Activated naive CD4-positive, alpha-beta T cell treated with anti-CD3 and anti-CD28 coated beads for 36 hours (primary cell): ENCODE measurements at regions not wholly inside any gene's neighbourhood (a gene's known extent, or its start where the extent isn't known, plus 50 kb on each side); places are given as distances from the start of the nearest gene placed in this dataset.
"Not testable (repeated sequence)": the region's sequence is repeated elsewhere in the genome, so short reads cannot be mapped to it uniquely, and the experiment has no call there.

Experiments used
- CTCF ChIA-PET: fragments of 350-600 bp; sonication (Branson Sonifier 250); formaldehyde crosslinking; loops from one replicate; lab custom pipeline; 2021; ENCODE audit warnings: antibody characterized with exemption; lab: Charles Lee
- DNase-seq: peaks from one replicate; pipeline ENCODE4 v3.0.0-alpha.2; 2020
- H3K27ac Mint-ChIP-seq: one replicate; pipeline ENCODE4 v1.8.0; 2021; ENCODE audit warnings: mild to moderate bottlenecking, mixed read lengths
- H3K27me3 Mint-ChIP-seq: one replicate; pipeline ENCODE4 v1.8.0; 2021; ENCODE audit warnings: low read depth, mixed read lengths
- H3K36me3 Mint-ChIP-seq: one replicate; pipeline ENCODE4 v1.8.0; 2021; ENCODE audit warnings: low read depth, mixed read lengths
- H3K4me1 Mint-ChIP-seq: one replicate; pipeline ENCODE4 v1.8.0; 2021; ENCODE audit warnings: low read depth, mixed read lengths
- H3K4me3 Mint-ChIP-seq: one replicate; pipeline ENCODE4 v1.8.0; 2021; ENCODE audit warnings: mild to moderate bottlenecking, moderate library complexity, mixed read lengths
- H3K9me3 Mint-ChIP-seq: one replicate; pipeline ENCODE4 v1.8.0; 2021; ENCODE audit warnings: mixed read lengths
- intact Hi-C: fragments of 100-400 bp; cut with micrococcal nuclease; formaldehyde crosslinking; loops from one replicate; pipeline ENCODE4 v1.15.1; 2023

DNA sequence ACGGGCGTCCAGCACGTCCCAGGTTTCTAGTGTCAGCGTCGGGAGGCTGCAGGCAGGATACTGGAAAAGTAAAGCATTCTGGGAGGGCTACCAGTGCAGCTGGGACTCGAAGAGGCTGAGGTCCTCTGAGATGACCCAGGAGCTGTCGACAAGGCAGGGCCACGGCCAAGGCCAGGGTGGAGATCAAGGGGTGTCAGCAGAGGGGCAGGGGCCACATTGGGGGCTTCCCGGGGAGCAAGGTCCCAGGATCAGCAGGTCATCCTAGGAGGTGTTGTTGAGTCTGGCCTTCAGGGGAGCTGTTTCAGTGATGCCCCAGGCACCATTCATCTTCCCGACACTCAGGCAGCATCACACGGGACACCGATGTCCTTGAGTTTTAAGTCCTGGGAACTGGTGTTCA is 377.8 kb upstream of the SFSWAP start:
- Mint-ChIP-seq H3K27me3 (no peaks in the 10 kb centered on the region), H3K27ac (no peak overlapping the region), H3K4me1 (no peaks in the 10 kb centered on the region), H3K4me3 (no peak overlapping the region), H3K9me3 (no peaks in the 10 kb centered on the region), H3K36me3 (no peaks in the 10 kb centered on the region)
- DNase-seq, result no peak
- intact Hi-C loops, result no loop called here
- CTCF ChIA-PET, result no interaction called here

DNA sequence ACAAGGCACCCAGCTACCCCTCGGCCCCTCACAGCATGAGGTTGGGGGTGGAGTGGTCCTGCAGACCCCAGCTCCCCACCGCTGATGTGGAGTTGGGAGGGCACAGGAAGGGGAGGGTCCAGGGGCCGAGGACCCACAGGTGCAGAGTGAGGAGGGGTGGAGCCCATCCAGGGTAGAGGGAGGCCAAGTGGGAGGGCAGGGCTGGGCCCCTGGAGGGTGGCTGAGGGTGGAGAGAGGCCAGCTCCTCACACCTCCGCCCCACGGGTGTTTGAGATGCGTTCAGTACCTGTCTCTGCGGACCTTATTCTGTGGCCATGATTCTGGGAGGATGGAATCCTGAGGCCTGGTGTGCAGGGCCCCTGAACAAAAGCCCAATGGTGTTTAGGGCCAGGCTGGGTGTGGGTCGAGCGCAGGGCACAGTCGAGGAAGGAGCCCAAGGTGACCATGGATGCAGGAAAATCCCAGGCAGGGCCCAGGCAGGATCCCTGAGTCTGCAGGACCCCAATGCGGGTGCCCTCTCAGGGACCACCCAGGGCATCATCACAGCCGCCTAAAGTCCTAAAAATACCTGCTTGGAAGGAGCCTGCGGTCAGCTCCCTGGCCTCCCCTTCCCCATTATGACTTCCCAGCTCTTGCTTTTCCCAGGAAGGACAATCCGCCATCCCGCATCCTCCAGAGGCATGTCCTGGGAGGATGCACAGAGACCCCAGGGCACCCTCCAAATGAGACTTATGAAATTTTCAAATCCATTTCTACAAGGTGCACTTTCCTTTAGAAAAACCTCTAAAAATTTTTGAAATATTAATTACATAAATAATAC is 377.1 kb upstream of the SFSWAP start:
- Mint-ChIP-seq H3K4me1 (no peaks in the 10 kb centered on the region), H3K4me3 (no peak overlapping the region), H3K9me3 (no peaks in the 10 kb centered on the region), H3K27ac (no peak overlapping the region), H3K27me3 (no peaks in the 10 kb centered on the region), H3K36me3 (no peaks in the 10 kb centered on the region)
- intact Hi-C loops, result no loop called here
- no peak for DNase-seq
- CTCF ChIA-PET, result no interaction called here

GRCh38 chr12:131334835-131335234 is 376.1 kb upstream of the SFSWAP start:
- CTCF ChIA-PET, result no interaction called here
- Mint-ChIP-seq H3K27me3 (no peaks in the 10 kb centered on the region), H3K4me3 (no peak overlapping the region), H3K9me3 (no peaks in the 10 kb centered on the region), H3K4me1 (no peaks in the 10 kb centered on the region), H3K36me3 (no peaks in the 10 kb centered on the region), H3K27ac (no peak overlapping the region)
- DNase-seq, result no peak
- intact Hi-C loops, result no loop called here

GRCh38 chr12:131335456-131335855 is 375.4 kb upstream of the SFSWAP start:
- no peaks in the 10 kb centered on the region for H3K9me3 Mint-ChIP-seq
- no peak overlapping the region for H3K4me3 Mint-ChIP-seq
- DNase-seq, result no peak
- H3K4me1 Mint-ChIP-seq, result no peaks in the 10 kb centered on the region
- CTCF ChIA-PET, result no interaction called here
- H3K36me3 Mint-ChIP-seq, result no peaks in the 10 kb centered on the region
- H3K27ac Mint-ChIP-seq, result no peak overlapping the region
- no peaks in the 10 kb centered on the region for H3K27me3 Mint-ChIP-seq
- intact Hi-C loops, result no loop called here

DNA sequence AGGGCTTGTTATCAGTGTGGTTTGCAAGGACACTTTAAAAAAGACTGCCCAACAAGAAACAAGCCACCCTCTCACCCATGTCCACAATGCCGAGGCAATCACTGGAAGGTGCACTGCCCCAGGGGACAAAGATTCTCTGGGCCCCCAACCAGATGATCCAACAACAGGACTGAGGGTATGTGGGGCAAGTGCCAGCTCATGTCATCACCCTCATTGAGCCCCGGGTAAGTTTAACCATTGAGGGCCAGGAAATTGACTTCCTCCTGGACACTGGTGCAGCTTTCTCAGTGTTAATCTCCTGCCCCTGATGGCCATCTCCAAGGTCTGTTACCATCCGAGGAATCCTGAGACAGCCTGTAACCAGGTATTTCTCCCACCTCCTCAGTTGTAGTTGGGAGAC is 373.0 kb upstream of the SFSWAP start:
- H3K4me3 Mint-ChIP-seq, H3K27me3 Mint-ChIP-seq, intact Hi-C loops, H3K4me1 Mint-ChIP-seq, H3K27ac Mint-ChIP-seq, DNase-seq, H3K36me3 Mint-ChIP-seq, H3K9me3 Mint-ChIP-seq: not testable (repeated sequence)
- CTCF ChIA-PET, result interaction anchor here (0.9 kb wide), 1 partner anchor 229 kb away, joined by 4 read pairs; no protein-coding TSS in a partner anchor

- no peaks in the 10 kb centered on the region for H3K36me3 Mint-ChIP-seq
- no peak overlapping the region for H3K4me3 Mint-ChIP-seq
- no peaks in the 10 kb centered on the region for H3K4me1 Mint-ChIP-seq
- H3K27me3 Mint-ChIP-seq, result no peaks in the 10 kb centered on the region
- no peaks in the 10 kb centered on the region for H3K9me3 Mint-ChIP-seq
- intact Hi-C loops, result no loop called here
- no peak overlapping the region for H3K27ac Mint-ChIP-seq
- DNase-seq, result no peak
- CTCF ChIA-PET, result no interaction called here
These were observed 370.2 kb upstream of the SFSWAP start for GRCh38 chr12:131340616-131341210.

DNA sequence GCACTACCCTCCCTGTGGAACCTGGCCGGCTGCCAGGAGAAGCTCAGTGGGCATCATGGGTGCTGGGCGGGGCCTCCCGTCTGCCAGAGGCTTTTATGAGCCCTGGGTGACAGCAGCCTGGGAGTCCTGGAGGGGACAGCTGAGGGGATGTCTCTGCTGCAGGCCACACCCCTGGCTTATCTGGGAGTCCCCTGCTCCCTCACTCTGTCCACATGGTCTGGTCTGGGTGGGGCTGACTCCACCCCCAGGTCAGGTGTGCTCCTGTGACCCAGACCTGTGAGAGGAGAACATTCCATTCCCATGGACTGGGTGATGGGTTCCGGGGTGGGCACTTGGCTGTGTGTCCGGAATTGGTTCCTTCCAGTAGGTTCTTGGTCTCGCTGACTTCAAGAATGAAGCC is 369.3 kb upstream of the SFSWAP start:
- DNase-seq, CTCF ChIA-PET, H3K27me3 Mint-ChIP-seq, H3K36me3 Mint-ChIP-seq, H3K27ac Mint-ChIP-seq, intact Hi-C loops, H3K4me3 Mint-ChIP-seq, H3K9me3 Mint-ChIP-seq, H3K4me1 Mint-ChIP-seq: not testable (repeated sequence)

GRCh38 chr12:131343436-131343835 is 367.5 kb upstream of the SFSWAP start:
- DNase-seq, CTCF ChIA-PET, H3K27me3 Mint-ChIP-seq, H3K4me1 Mint-ChIP-seq, H3K9me3 Mint-ChIP-seq, H3K27ac Mint-ChIP-seq, intact Hi-C loops, H3K36me3 Mint-ChIP-seq, H3K4me3 Mint-ChIP-seq: not testable (repeated sequence)

DNA sequence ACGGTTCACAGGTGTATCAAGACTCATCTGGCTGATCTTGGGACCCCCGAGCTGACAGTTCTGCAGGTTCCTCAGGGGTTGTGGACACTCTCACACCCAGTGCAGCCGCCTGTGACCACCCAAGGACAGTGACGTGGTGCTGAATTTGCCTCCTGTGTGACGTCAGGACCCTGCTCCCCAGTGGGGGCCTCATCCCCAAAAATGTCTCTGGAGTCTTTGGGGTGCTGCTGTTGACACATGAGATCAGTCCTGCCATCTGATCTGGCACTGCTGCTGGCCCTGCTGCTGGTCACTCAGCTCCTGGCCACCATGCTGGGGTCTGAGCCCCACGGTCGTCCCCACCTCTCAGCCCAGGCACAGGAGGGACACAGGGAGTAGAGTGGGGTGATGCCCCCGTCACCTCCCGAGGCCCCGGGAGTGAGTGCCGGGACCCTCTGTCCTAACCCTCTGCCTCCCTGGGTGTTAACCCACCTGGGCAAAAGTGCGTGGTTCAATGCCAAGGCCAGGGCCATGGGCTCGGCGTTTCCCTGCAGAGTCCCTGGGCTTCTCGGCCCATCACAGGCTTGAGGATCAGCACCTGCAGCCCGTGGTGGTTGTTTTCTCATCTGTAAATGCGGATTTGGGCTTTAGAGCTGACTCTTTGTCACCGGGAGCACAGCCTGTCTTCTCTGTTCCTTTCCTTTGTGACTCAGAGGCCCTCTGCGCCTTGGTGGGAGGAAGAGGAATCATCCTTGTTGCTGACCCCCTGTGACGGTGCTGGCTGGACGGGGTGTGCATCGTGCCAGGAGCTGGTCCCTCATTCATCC is 366.0 kb upstream of the SFSWAP start:
- H3K9me3 Mint-ChIP-seq, H3K36me3 Mint-ChIP-seq, H3K27ac Mint-ChIP-seq, H3K4me1 Mint-ChIP-seq, H3K4me3 Mint-ChIP-seq, intact Hi-C loops, H3K27me3 Mint-ChIP-seq, DNase-seq: not testable (repeated sequence)
- CTCF ChIA-PET, result interaction anchor here (0.6 kb wide), 1 partner anchor 108 kb away, joined by 3 read pairs; no protein-coding TSS in a partner anchor

GRCh38 chr12:131345521-131346436 is 365.1 kb upstream of the SFSWAP start:
- DNase-seq, result no peak
- CTCF ChIA-PET, result interaction anchor here (0.9 kb wide), 1 partner anchor 20 kb away, joined by 3 read pairs; no protein-coding TSS in a partner anchor
- no peak overlapping the region for H3K4me3 Mint-ChIP-seq
- no peaks in the 10 kb centered on the region for H3K27me3 Mint-ChIP-seq
- intact Hi-C loops, result no loop called here
- no peaks in the 10 kb centered on the region for H3K9me3 Mint-ChIP-seq
- H3K27ac Mint-ChIP-seq, result no peak overlapping the region
- no peaks in the 10 kb centered on the region for H3K4me1 Mint-ChIP-seq
- no peaks in the 10 kb centered on the region for H3K36me3 Mint-ChIP-seq

DNA sequence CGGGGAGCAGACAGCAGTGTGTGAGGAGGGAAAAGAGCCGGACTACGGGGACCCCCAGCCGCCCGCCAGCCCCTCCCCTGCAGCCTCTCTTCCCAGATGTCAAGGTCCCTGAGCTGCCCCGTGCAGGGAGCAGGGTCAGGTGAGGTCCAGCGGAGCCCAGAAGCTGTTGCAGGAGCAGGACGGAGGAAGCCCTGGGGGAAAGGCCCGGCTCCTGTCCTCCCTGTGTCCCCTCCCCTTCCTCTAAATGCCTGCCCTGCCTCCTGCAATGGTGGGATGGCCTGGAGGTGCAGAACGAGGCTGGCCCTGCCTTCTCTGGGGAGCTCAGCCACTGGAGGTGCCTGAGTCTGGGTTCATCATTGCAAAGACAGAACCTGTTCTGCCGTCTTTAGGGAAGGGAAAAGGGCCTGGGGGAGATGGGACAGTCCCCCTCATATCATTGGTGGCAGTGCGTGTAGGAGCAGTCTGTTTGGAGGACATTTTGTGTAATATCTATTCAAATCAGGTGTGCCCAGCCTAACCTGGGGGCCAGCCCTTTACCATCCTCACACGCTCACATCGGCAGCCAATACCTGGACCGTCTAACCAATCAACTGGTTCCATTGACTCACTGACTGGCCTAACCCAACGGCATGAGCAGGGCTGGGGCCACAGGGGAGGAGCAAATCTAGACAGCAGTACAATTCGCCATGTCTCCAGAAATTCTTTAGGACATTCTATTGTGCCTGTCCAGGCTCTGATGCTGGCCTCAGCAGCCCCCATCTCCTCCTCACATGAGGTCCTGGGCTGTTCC is 364.1 kb upstream of the SFSWAP start:
- Mint-ChIP-seq H3K4me1 (no peaks in the 10 kb centered on the region), H3K27me3 (no peaks in the 10 kb centered on the region), H3K9me3 (no peaks in the 10 kb centered on the region), H3K27ac (no peak overlapping the region), H3K4me3 (no peak overlapping the region), H3K36me3 (no peaks in the 10 kb centered on the region)
- intact Hi-C loops, result no loop called here
- no peak for DNase-seq
- CTCF ChIA-PET, result interaction anchor here (0.9 kb wide), 1 partner anchor 21 kb away, joined by 3 read pairs; no protein-coding TSS in a partner anchor
